HepG2 (cell line): ENCODE measurements at regions not wholly inside any gene's neighbourhood (a gene's known extent, or its start where the extent isn't known, plus 50 kb on each side); places are given as distances from the start of the nearest gene placed in this dataset.

Experiments
- ATAC-seq: fragments of 200-7000 bp; cut with Tn5 transposase; 3 replicates; pipeline ENCODE4 v1.9.1; 2020; ENCODE audit warnings: mild to moderate bottlenecking, moderate library complexity
- BruUV-seq: library from RNA; stranded (reverse); fragments of 400-500 nt; replicated peaks from 2 replicates; lab custom pipeline; 2021; lab: Mats Ljungman, UMichigan
- CTCF ChIA-PET: fragments of 300-600 bp; formaldehyde crosslinking; extraction: SDS; loops from one replicate; lab custom pipeline; 2021; ENCODE audit warnings: low total read pairs, inconsistent platforms, low intra/inter-chr PET ratio; lab: Yijun Ruan, JAX
- POLR2A ChIA-PET: fragments of 350-600 bp; sonication (Branson Sonifier 250); formaldehyde crosslinking; loops from one replicate; lab custom pipeline; 2020; ENCODE audit warnings: antibody characterized with exemption, inconsistent platforms; lab: Yijun Ruan, JAX
- DNase-seq: peaks from one replicate; pipeline ENCODE4 v3.0.0-alpha.2; 2015; ENCODE audit warnings: low spot score
- FAIRE-seq: peaks from 3 replicates; lab custom pipeline; 2011; peaks lifted over from hg19 to GRCh38; lab: Jason Lieb, UNC
- H2AFZ ChIP-seq: one replicate; pipeline ENCODE4 v1.6.1; 2011; ENCODE audit warnings: low read length, inconsistent platforms
- H3K27ac ChIP-seq: fragments of 300-600 bp; 3 replicates; pipeline ENCODE4 v1.8.0; 2011; ENCODE audit warnings: mixed run types, mild to moderate bottlenecking, mixed read lengths, low read length, inconsistent platforms; ENCODE audit not compliant: insufficient read depth; ENCODE audit errors: extremely low read length
- H3K27me3 ChIP-seq, 2 experiments: fragments of 200-600 bp in 1 of 2; 2 replicates in 1 of 2; 3 replicates in 1 of 2; pipeline versions ENCODE4 v1.6.0 to v1.8.0; 2011; ENCODE audit warnings: low read length in 2 of 2, mild to moderate bottlenecking in 2 of 2, moderate library complexity in 2 of 2, inconsistent platforms in 1 of 2; ENCODE audit not compliant: insufficient read depth in 2 of 2, control insufficient read depth in 1 of 2
- H3K36me3 ChIP-seq, 2 experiments: fragments of 200-600 bp in 1 of 2; replicated peaks in 1 of 2; 2 replicates in 1 of 2; 3 replicates in 1 of 2; pipeline versions ENCODE4 v1.5.1 to v1.8.0; 2011; ENCODE audit warnings: low read length in 2 of 2, inconsistent platforms in 1 of 2; ENCODE audit not compliant: insufficient read depth in 2 of 2, control insufficient read depth in 1 of 2
- H3K4me1 ChIP-seq: 2 replicates; pipeline ENCODE4 v1.5.1; 2012; ENCODE audit warnings: low read length, inconsistent platforms; ENCODE audit not compliant: insufficient read depth
- H3K4me2 ChIP-seq: 2 replicates; pipeline ENCODE4 v1.6.0; 2011; ENCODE audit warnings: low read depth, low read length, inconsistent platforms
- H3K4me3 ChIP-seq, 3 experiments: fragments of 200-600 bp in 1 of 3; sonication (generic), shearing (Covaris generic) in 1 of 3; replicated peaks in 1 of 3; 2 replicates each; pipeline ENCODE4 v1.5.1; 2011 to 2016; ENCODE audit warnings: low read length in 3 of 3, inconsistent platforms in 2 of 3, low read depth in 2 of 3, mild to moderate bottlenecking in 2 of 3, control low read depth in 1 of 3, mixed read lengths in 1 of 3; ENCODE audit not compliant: insufficient read depth in 1 of 3
- H3K79me2 ChIP-seq: one replicate; pipeline ENCODE4 v1.6.1; 2011; ENCODE audit warnings: low read length, inconsistent platforms; ENCODE audit not compliant: insufficient read depth
- H3K9ac ChIP-seq: 2 replicates; pipeline ENCODE4 v1.6.0; 2011; ENCODE audit warnings: mild to moderate bottlenecking, low read depth, low read length, inconsistent platforms; ENCODE audit not compliant: insufficient read depth
- H3K9me3 ChIP-seq: 2 replicates; pipeline ENCODE4 v1.5.1; 2012; ENCODE audit warnings: mild to moderate bottlenecking, low read length
- H4K20me1 ChIP-seq: 2 replicates; pipeline ENCODE4 v1.6.0; 2011; ENCODE audit warnings: inconsistent platforms, mild to moderate bottlenecking, low read length, moderate library complexity; ENCODE audit not compliant: insufficient read depth
- AKAP8 ChIP-seq: sonication (generic); formaldehyde crosslinking; IDR thresholded peaks from 2 replicates; pipeline ENCODE4 v1.5.1; 2020; ENCODE audit warnings: mild to moderate bottlenecking, missing genetic modification reagents
- ISL2 ChIP-seq: sonication (generic); formaldehyde crosslinking; IDR thresholded peaks from 2 replicates; pipeline ENCODE4 v1.5.0; 2020; ENCODE audit warnings: missing genetic modification reagents
- SNRNP70 ChIP-seq: fragments of 200-400 bp; formaldehyde crosslinking; IDR thresholded peaks from 2 replicates; pipeline ENCODE4 v1.6.1; 2017; ENCODE audit warnings: mild to moderate bottlenecking, low read depth, low read length, moderate library complexity
- SRSF9 ChIP-seq: fragments of 200-400 bp; formaldehyde crosslinking; IDR thresholded peaks from 2 replicates; pipeline ENCODE4 v1.6.1; 2018; ENCODE audit warnings: borderline replicate concordance, mild to moderate bottlenecking, low read depth, low read length; ENCODE audit not compliant: insufficient read depth, poor library complexity, severe bottlenecking
- STAT5B ChIP-seq: sonication (generic); formaldehyde crosslinking; IDR thresholded peaks from 2 replicates; pipeline ENCODE4 v1.4.0; 2020; ENCODE audit warnings: missing genetic modification reagents
- ZBTB38 ChIP-seq: sonication (generic); formaldehyde crosslinking; IDR thresholded peaks from 2 replicates; pipeline ENCODE4 v1.5.1; 2020; ENCODE audit warnings: mild to moderate bottlenecking, missing genetic modification reagents
- ZFP37 ChIP-seq: sonication (generic); formaldehyde crosslinking; IDR thresholded peaks from 2 replicates; pipeline ENCODE4 v1.4.0; 2020; ENCODE audit warnings: missing genetic modification reagents, borderline replicate concordance
- ZKSCAN1 ChIP-seq: fragments of 150-350 bp; IDR thresholded peaks from 2 replicates; pipeline ENCODE4 v1.6.1; 2014; ENCODE audit warnings: low read length
- ZNF101 ChIP-seq: sonication (generic); formaldehyde crosslinking; IDR thresholded peaks from 2 replicates; pipeline ENCODE4 v1.4.0; 2020; ENCODE audit warnings: mild to moderate bottlenecking, low read depth, missing genetic modification reagents, borderline replicate concordance
- ZNF18 ChIP-seq: sonication (generic); formaldehyde crosslinking; IDR thresholded peaks from 2 replicates; pipeline ENCODE4 v1.8.0; 2022; ENCODE audit warnings: mild to moderate bottlenecking, missing genetic modification reagents; ENCODE audit not compliant: insufficient replicate concordance
- ZNF225 ChIP-seq: sonication (generic); formaldehyde crosslinking; IDR thresholded peaks from 2 replicates; pipeline ENCODE4 v1.4.0; 2020; ENCODE audit warnings: mild to moderate bottlenecking, missing genetic modification reagents
- ZNF503 ChIP-seq: sonication (generic); formaldehyde crosslinking; IDR thresholded peaks from 2 replicates; pipeline ENCODE4 v1.4.0; 2020; ENCODE audit warnings: missing genetic modification reagents
- ZNF782 ChIP-seq: sonication (generic); formaldehyde crosslinking; IDR thresholded peaks from 2 replicates; pipeline ENCODE4 v1.4.0; 2020; ENCODE audit warnings: missing genetic modification reagents, mild to moderate bottlenecking, borderline replicate concordance
- ZNF792 ChIP-seq: IDR thresholded peaks from 2 replicates; pipeline ENCODE4 v1.6.1; 2016
- WGBS: methylation state at CpG from one replicate; pipeline ENCODE4 v1.1.6; 2017; ENCODE audit warnings: low lambda C conversion rate; 5-methylcytosine and 5-hydroxymethylcytosine counted together
- in situ Hi-C: cut with HindIII; loops from 2 replicates; pipeline ENCODE4 v1.10.0; 2017; ENCODE audit warnings: low pct_unique_long_range_greater_than_20kb; ENCODE audit not compliant: extremely low pct_ligation_motif_present
- intact Hi-C: fragments of 100-400 bp; cut with micrococcal nuclease; formaldehyde crosslinking; loops from one replicate; pipeline ENCODE4 v1.10.0; 2022; ENCODE audit not compliant: unreplicated experiment
- TF ChIP-seq, protein P1 (sequence below): sonication (generic); formaldehyde crosslinking; IDR thresholded peaks from 2 replicates; pipeline ENCODE4 v1.4.0; 2020; ENCODE audit warnings: missing genetic modification reagents; ENCODE audit errors: not compliant biosample characterization

- TF ChIP-seq ZKSCAN1 = no peak
- no peak for TF ChIP-seq STAT5B (CRISPR knock-in tag)
Measured at GRCh38 chr6:81088145-81088544, 664.3 kb downstream of the TENT5A start (continued).

- Histone ChIP-seq H3K79me2 (no peaks in the 10 kb centered on the region), H3K4me3 (no peak overlapping the region), H2AFZ (no peak overlapping the region), H3K9ac (no peak overlapping the region), H3K27me3 (no peaks in the 10 kb centered on the region), H4K20me1 (no peaks in the 10 kb centered on the region)
- FAIRE-seq (no peak), DNase-seq (no peak)
- BruUV-seq = no TSS peak
- intact Hi-C loops = no loop called here
- ChIA-PET CTCF (no interaction called here), POLR2A (no interaction called here)
- in situ Hi-C loops = no loop called here
- TF ChIP-seq ZNF792 (CRISPR knock-in tag) (no peak), AKAP8 (CRISPR knock-in tag) (no peak), ZFP37 (CRISPR knock-in tag) (no peak), ZNF18 (no peak), ZNF225 (no peak), ZBTB38 (CRISPR knock-in tag) (no peak), ZNF782 (CRISPR knock-in tag) (no peak), SNRNP70 (no peak), ISL2 (CRISPR knock-in tag) (no peak), SRSF9 (no peak), ZNF101 (no peak), ZNF503 (CRISPR knock-in tag) (no peak)
- TF ChIP-seq, protein P1, sequence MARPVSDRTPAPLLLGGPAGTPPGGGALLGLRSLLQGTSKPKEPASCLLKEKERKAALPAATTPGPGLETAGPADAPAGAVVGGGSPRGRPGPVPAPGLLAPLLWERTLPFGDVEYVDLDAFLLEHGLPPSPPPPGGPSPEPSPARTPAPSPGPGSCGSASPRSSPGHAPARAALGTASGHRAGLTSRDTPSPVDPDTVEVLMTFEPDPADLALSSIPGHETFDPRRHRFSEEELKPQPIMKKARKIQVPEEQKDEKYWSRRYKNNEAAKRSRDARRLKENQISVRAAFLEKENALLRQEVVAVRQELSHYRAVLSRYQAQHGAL (CRISPR knock-in tag) = no peak
- TF ChIP-seq, all 625 proteins: peak for 0
- H3K4me2 ChIP-seq = no peak overlapping the region
- H3K36me3 ChIP-seq = no peaks in the 10 kb centered on the region
- WGBS = 0% methylated on average over 3 of the region's 3 CpGs
- no peaks in the 10 kb centered on the region for H3K4me1 ChIP-seq
- no peak overlapping the region for H3K27ac ChIP-seq
- H3K9me3 ChIP-seq = no peaks in the 10 kb centered on the region
- ATAC-seq = no peak
Measured at GRCh38 chr6:81086991-81087390, 665.5 kb downstream of the TENT5A start.
